LNCaP clone FGC (cell line): ENCODE measurements at regions not wholly inside any gene's neighbourhood (a gene's known extent, or its start where the extent isn't known, plus 50 kb on each side); places are given as distances from the start of the nearest gene placed in this dataset.

Source experiments
- DNase-seq: peaks from one replicate; pipeline ENCODE4 v3.0.0-alpha.2; 2011; ENCODE audit warnings: low read depth
- H3K4me3 ChIP-seq: 2 replicates; pipeline ENCODE4 v1.5.1; 2011; ENCODE audit warnings: mild to moderate bottlenecking, low read depth, low read length, control low read depth
- CTCF ChIP-seq: IDR thresholded peaks from 2 replicates; pipeline ENCODE4 v1.5.1; 2012; ENCODE audit warnings: mild to moderate bottlenecking; ENCODE audit not compliant: control insufficient read depth, insufficient read depth; ENCODE audit errors: extremely low read depth

GRCh38 chrX:121102101-121102500, 54.7 kb downstream of the GLUD2 start:
- no peak for DNase-seq
- no peak for TF ChIP-seq CTCF
- no peak overlapping the region for H3K4me3 ChIP-seq

- TF ChIP-seq CTCF, result no peak
- no peak for DNase-seq
- H3K4me3 ChIP-seq, result no peak overlapping the region
These were observed 56.0 kb downstream of the GLUD2 start for GRCh38 chrX:121103381-121103780.

GRCh38 chrX:121106484-121107235, 59.2 kb downstream of the GLUD2 start:
- no peak for TF ChIP-seq CTCF
- no peak for DNase-seq
- H3K4me3 ChIP-seq, result no peak overlapping the region

GRCh38 chrX:121109986-121110385, 62.6 kb downstream of the GLUD2 start:
- no peak overlapping the region for H3K4me3 ChIP-seq
- DNase-seq, result no peak
- no peak for TF ChIP-seq CTCF

- DNase-seq, result no peak
- no peak overlapping the region for H3K4me3 ChIP-seq
- no peak for TF ChIP-seq CTCF
These were observed 63.1 kb downstream of the GLUD2 start for GRCh38 chrX:121110536-121110935.

GRCh38 chrX:121114691-121115090, 67.3 kb downstream of the GLUD2 start:
- no peak overlapping the region for H3K4me3 ChIP-seq
- DNase-seq, result no peak
- TF ChIP-seq CTCF, result no peak
